ENCODE measurements at regions not wholly inside any gene's neighbourhood (a gene's known extent, or its start where the extent isn't known, plus 50 kb on each side); places are given as distances from the start of the nearest gene placed in this dataset.

DNA sequence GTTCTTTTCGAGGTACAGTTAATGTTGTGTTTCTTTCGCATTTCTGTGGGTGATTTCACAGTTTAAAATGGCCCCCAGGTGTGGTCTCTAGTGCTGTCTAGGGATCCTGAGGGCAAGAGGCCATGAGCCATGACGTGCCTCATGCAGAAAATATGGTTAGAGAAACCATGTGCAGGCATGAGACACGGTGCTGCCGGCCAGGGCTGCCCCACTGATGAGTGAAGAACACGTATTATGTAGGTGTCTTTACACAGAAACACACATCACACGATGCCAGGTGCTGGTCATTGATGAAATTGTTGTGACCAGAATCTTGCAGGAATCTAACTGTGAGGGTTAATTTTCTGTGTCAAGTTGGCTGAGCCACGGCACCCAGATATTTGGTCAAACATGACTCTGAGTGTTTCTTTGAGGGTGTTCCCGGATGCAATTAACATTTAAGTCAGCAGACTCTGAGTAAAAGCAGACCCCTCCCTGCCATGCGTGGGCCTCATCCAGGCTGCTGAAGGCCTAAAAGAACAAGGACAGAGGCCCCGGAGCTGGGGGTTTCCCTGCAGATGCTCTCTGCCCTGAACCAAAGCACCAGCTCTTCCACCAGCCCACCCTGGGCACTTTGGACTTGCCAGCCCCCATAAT, 463.0 kb upstream of the MYT1L start:
- TF ChIP-seq EZH2 (IDR thresholded peaks at IDR 0.05; ENCODE audit: borderline replicate concordance, insufficient read depth, low read depth, low read length, poor library complexity, severe bottlenecking) = no peak
- TF ChIP-seq, protein P1, sequence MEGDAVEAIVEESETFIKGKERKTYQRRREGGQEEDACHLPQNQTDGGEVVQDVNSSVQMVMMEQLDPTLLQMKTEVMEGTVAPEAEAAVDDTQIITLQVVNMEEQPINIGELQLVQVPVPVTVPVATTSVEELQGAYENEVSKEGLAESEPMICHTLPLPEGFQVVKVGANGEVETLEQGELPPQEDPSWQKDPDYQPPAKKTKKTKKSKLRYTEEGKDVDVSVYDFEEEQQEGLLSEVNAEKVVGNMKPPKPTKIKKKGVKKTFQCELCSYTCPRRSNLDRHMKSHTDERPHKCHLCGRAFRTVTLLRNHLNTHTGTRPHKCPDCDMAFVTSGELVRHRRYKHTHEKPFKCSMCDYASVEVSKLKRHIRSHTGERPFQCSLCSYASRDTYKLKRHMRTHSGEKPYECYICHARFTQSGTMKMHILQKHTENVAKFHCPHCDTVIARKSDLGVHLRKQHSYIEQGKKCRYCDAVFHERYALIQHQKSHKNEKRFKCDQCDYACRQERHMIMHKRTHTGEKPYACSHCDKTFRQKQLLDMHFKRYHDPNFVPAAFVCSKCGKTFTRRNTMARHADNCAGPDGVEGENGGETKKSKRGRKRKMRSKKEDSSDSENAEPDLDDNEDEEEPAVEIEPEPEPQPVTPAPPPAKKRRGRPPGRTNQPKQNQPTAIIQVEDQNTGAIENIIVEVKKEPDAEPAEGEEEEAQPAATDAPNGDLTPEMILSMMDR (IDR thresholded peaks at IDR 0.05) = no peak
